AG04449 (cell line): ENCODE measurements at regions not wholly inside any gene's neighbourhood (a gene's known extent, or its start where the extent isn't known, plus 50 kb on each side); places are given as distances from the start of the nearest gene placed in this dataset.

Experiments
- CTCF ChIA-PET: fragments of 350-600 bp; formaldehyde crosslinking; extraction: SDS; loops from one replicate; lab custom pipeline; 2021; ENCODE audit warnings: antibody characterized with exemption; lab: Yijun Ruan, JAX
- POLR2A ChIA-PET: fragments of 400-600, 350-600 bp; formaldehyde crosslinking; extraction: SDS; loops from one replicate; lab custom pipeline; 2020; ENCODE audit warnings: antibody characterized with exemption, inconsistent platforms; lab: Yijun Ruan, JAX
- DNase-seq: peaks from one replicate; pipeline ENCODE4 v3.0.0-alpha.2; 2010; ENCODE audit warnings: low read depth, low spot score
- H3K4me3 ChIP-seq: 2 replicates; pipeline ENCODE4 v1.5.1; 2011; ENCODE audit warnings: low read depth, mild to moderate bottlenecking, control low read depth, low read length
- CTCF ChIP-seq: IDR thresholded peaks from one replicate; pipeline ENCODE4 v1.5.1; 2011; ENCODE audit warnings: mild to moderate bottlenecking, moderate library complexity, low read length, control low read depth, inconsistent platforms; ENCODE audit not compliant: insufficient read depth; ENCODE audit errors: missing control alignments

GRCh38 chr14:51554953-51555352, 96.8 kb upstream of the FRMD6 start:
- no peak for DNase-seq
- no peak overlapping the region; the same call in 1 of the 2 replicates for H3K4me3 ChIP-seq
- CTCF ChIA-PET = interaction anchor here (0.9 to 2.0 kb wide), 6 partner anchors 53 to 271 kb away, joined by 3 to 6 read pairs (median 4); no protein-coding TSS in a partner anchor
- peak; percentile 22 for TF ChIP-seq CTCF
- POLR2A ChIA-PET = interaction anchor here (0.7 to 1.9 kb wide), 3 partner anchors 22 to 158 kb away, joined by 3 to 5 read pairs (median 3); partner anchors contain the start of gene FRMD6

- ChIA-PET POLR2A (interaction anchor here (1.0 to 1.5 kb wide), 2 partner anchors 92 to 164 kb away, joined by 3 to 4 read pairs; no protein-coding TSS in a partner anchor), CTCF (interaction anchor here (0.8 to 5.1 kb wide), 4 partner anchors 23 to 278 kb away, joined by 3 to 28 read pairs (median 4); no protein-coding TSS in a partner anchor)
- TF ChIP-seq CTCF = no peak
- no peak overlapping the region for H3K4me3 ChIP-seq
- no peak for DNase-seq
Measured at GRCh38 chr14:51561141-51561540, 90.6 kb upstream of the FRMD6 start.

- no peak for DNase-seq
- POLR2A ChIA-PET = no interaction called here
- CTCF ChIA-PET = interaction anchor here (1.0 to 5.1 kb wide), 3 partner anchors 213 to 280 kb away, joined by 3 to 28 read pairs (median 4); no protein-coding TSS in a partner anchor
- no peak overlapping the region for H3K4me3 ChIP-seq
- TF ChIP-seq CTCF = no peak
Measured at GRCh38 chr14:51562816-51563215, 88.9 kb upstream of the FRMD6 start.

GRCh38 chr14:51563560-51563959, 88.2 kb upstream of the FRMD6 start:
- no peak for TF ChIP-seq CTCF
- DNase-seq = no peak
- POLR2A ChIA-PET = interaction anchor here (0.6 kb wide), 1 partner anchor 285 kb away, joined by 3 read pairs; no protein-coding TSS in a partner anchor
- no peak overlapping the region for H3K4me3 ChIP-seq
- CTCF ChIA-PET = interaction anchor here (0.6 to 5.1 kb wide), 6 partner anchors 58 to 281 kb away, joined by 3 to 28 read pairs (median 3); no protein-coding TSS in a partner anchor

GRCh38 chr14:51564460-51564859, 87.2 kb upstream of the FRMD6 start:
- no peak for DNase-seq
- ChIA-PET POLR2A (interaction anchor here (0.6 kb wide), 1 partner anchor 74 kb away, joined by 3 read pairs; no protein-coding TSS in a partner anchor), CTCF (interaction anchor here (1.1 to 5.1 kb wide), 2 partner anchors 216 to 282 kb away, joined by 3 to 28 read pairs; no protein-coding TSS in a partner anchor)
- no peak overlapping the region for H3K4me3 ChIP-seq
- no peak for TF ChIP-seq CTCF

GRCh38 chr14:51564986-51565604, 86.6 kb upstream of the FRMD6 start:
- no peak for DNase-seq
- no peak overlapping the region for H3K4me3 ChIP-seq
- CTCF ChIA-PET = interaction anchor here (5.1 kb wide), 1 partner anchor 282 kb away, joined by 28 read pairs; no protein-coding TSS in a partner anchor
- POLR2A ChIA-PET = no interaction called here
- TF ChIP-seq CTCF = no peak
